ENCODE measurements at regions not wholly inside any gene's neighbourhood (a gene's known extent, or its start where the extent isn't known, plus 50 kb on each side); places are given as distances from the start of the nearest gene placed in this dataset.
"Not testable (repeated sequence)": the region's sequence is repeated elsewhere in the genome, so short reads cannot be mapped to it uniquely, and the experiment has no call there.

GRCh38 chr7:29619111-29619510 is 55.5 kb downstream of the PRR15 start:
- DNase-seq (ENCODE audit: low spot score), result no peak

- no peak for DNase-seq (ENCODE audit: low spot score)
These were observed 56.4 kb downstream of the PRR15 start for GRCh38 chr7:29619848-29620555.

GRCh38 chr7:29620556-29620930 is 56.9 kb downstream of the PRR15 start:
- peak; percentile 62 for DNase-seq (ENCODE audit: low spot score)

GRCh38 chr7:29622335-29623265 is 59.0 kb downstream of the PRR15 start:
- no peak for DNase-seq (ENCODE audit: low spot score)

- no peak for DNase-seq (ENCODE audit: low spot score)
These were observed 60.3 kb downstream of the PRR15 start for GRCh38 chr7:29623973-29624372.

GRCh38 chr7:29626730-29627129 is 63.1 kb downstream of the PRR15 start:
- no peak for DNase-seq (ENCODE audit: low spot score)

- DNase-seq (ENCODE audit: low spot score), result no peak
These were observed 64.0 kb downstream of the PRR15 start for GRCh38 chr7:29627631-29628030.

- no peak for DNase-seq (ENCODE audit: low spot score)
These were observed 65.9 kb downstream of the PRR15 start for GRCh38 chr7:29629507-29629906.

GRCh38 chr7:29635067-29636008 is 71.7 kb downstream of the PRR15 start:
- not testable (repeated sequence) for DNase-seq (ENCODE audit: low spot score)

- DNase-seq (ENCODE audit: low spot score), result no peak
These were observed 72.3 kb downstream of the PRR15 start for GRCh38 chr7:29636009-29636351.

GRCh38 chr7:29637374-29637773 is 73.7 kb downstream of the PRR15 start:
- DNase-seq (ENCODE audit: low spot score), result no peak

GRCh38 chr7:29638841-29639240 is 75.2 kb downstream of the PRR15 start:
- DNase-seq (ENCODE audit: low spot score), result not testable (repeated sequence)

- no peak for DNase-seq (ENCODE audit: low spot score)
These were observed 75.8 kb downstream of the PRR15 start for GRCh38 chr7:29639386-29639785.

- DNase-seq (ENCODE audit: low spot score), result no peak
These were observed 76.4 kb downstream of the PRR15 start for GRCh38 chr7:29639886-29640595.

- DNase-seq (ENCODE audit: low spot score), result no peak
These were observed 78.0 kb downstream of the PRR15 start for GRCh38 chr7:29641651-29642050.

- DNase-seq (ENCODE audit: low spot score), result no peak
These were observed 79.0 kb downstream of the PRR15 start for GRCh38 chr7:29642494-29643155.

- not testable (repeated sequence) for DNase-seq (ENCODE audit: low spot score)
These were observed 82.5 kb downstream of the PRR15 start for GRCh38 chr7:29646116-29646515.

- no peak for DNase-seq (ENCODE audit: low spot score)
These were observed 83.5 kb downstream of the PRR15 start for GRCh38 chr7:29647020-29647654.

- not testable (repeated sequence) for DNase-seq (ENCODE audit: low spot score)
These were observed 84.1 kb downstream of the PRR15 start for GRCh38 chr7:29647691-29648210.

- no peak for DNase-seq (ENCODE audit: low spot score)
These were observed 85.5 kb downstream of the PRR15 start for GRCh38 chr7:29649028-29649716.

All from D341Med (cell line).